PC-3 (cell line): ENCODE measurements at regions not wholly inside any gene's neighbourhood (a gene's known extent, or its start where the extent isn't known, plus 50 kb on each side); places are given as distances from the start of the nearest gene placed in this dataset.

Experiments used
- EZH2 ChIP-seq: fragments of 300-600 bp; sonication (generic); IDR thresholded peaks from one replicate; pipeline ENCODE4 v1.6.1; 2017; ENCODE audit warnings: antibody characterized with exemption, mild to moderate bottlenecking, low read length; ENCODE audit not compliant: unreplicated experiment
- EZH2phosphoT487 ChIP-seq: fragments of 300-600 bp; sonication (generic); IDR thresholded peaks from 2 replicates; pipeline ENCODE4 v1.6.1; 2018; ENCODE audit warnings: mild to moderate bottlenecking, antibody characterized with exemption, low read length, borderline replicate concordance
- TF ChIP-seq, protein P1 (sequence below): fragments of 300-600 bp; sonication (generic); conservative IDR thresholded peaks from 2 replicates; pipeline ENCODE4 v1.5.1; 2017; ENCODE audit warnings: antibody characterized with exemption, low read depth, mild to moderate bottlenecking, low read length

DNA sequence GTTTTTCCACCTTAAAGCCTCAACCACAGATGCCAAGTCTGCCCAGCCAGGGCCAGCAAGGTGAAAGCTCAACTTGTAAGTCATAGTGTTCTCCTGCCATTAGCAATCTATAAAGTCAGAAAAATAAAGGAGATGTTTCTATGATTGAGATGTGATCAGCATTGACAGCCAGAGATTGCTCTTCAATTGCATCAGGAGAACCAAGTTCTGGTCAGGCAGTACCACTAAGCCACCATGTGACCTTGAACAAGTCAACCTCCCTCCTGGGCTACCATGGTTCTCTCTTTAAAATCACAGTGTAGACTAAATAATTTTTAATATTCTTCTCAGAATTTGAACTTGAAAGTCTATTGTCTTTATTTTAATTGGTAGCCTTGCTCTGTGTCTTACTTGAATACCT lies 220.3 kb upstream of the HES1 start:
- TF ChIP-seq, protein P1, sequence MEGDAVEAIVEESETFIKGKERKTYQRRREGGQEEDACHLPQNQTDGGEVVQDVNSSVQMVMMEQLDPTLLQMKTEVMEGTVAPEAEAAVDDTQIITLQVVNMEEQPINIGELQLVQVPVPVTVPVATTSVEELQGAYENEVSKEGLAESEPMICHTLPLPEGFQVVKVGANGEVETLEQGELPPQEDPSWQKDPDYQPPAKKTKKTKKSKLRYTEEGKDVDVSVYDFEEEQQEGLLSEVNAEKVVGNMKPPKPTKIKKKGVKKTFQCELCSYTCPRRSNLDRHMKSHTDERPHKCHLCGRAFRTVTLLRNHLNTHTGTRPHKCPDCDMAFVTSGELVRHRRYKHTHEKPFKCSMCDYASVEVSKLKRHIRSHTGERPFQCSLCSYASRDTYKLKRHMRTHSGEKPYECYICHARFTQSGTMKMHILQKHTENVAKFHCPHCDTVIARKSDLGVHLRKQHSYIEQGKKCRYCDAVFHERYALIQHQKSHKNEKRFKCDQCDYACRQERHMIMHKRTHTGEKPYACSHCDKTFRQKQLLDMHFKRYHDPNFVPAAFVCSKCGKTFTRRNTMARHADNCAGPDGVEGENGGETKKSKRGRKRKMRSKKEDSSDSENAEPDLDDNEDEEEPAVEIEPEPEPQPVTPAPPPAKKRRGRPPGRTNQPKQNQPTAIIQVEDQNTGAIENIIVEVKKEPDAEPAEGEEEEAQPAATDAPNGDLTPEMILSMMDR = no peak
- TF ChIP-seq EZH2phosphoT487 (no peak), EZH2 (no peak)
